Neural progenitor cell (in vitro differentiated cells): ENCODE measurements at regions not wholly inside any gene's neighbourhood (a gene's known extent, or its start where the extent isn't known, plus 50 kb on each side); places are given as distances from the start of the nearest gene placed in this dataset.

ENCODE experiments used
- CTCF ChIP-seq: fragments of 200-600 bp; sonication (generic); IDR thresholded peaks from 2 replicates; pipeline ENCODE4 v1.5.1; 2017; ENCODE audit warnings: antibody characterized with exemption, mild to moderate bottlenecking
- EZH2 ChIP-seq: fragments of 200-600 bp; sonication (generic); IDR thresholded peaks from 2 replicates; pipeline ENCODE4 v1.6.1; 2017; ENCODE audit warnings: antibody characterized with exemption, mild to moderate bottlenecking, moderate library complexity

GRCh38 chr6:21990577-21990976 lies 306.3 kb downstream of the PRL start:
- TF ChIP-seq CTCF: no peak
- TF ChIP-seq EZH2: no peak
